NCI-H128 (cell line): ENCODE measurements at regions not wholly inside any gene's neighbourhood (a gene's known extent, or its start where the extent isn't known, plus 50 kb on each side); places are given as distances from the start of the nearest gene placed in this dataset.
"Not testable (repeated sequence)": the region's sequence is repeated elsewhere in the genome, so short reads cannot be mapped to it uniquely, and the experiment has no call there.

Source experiments
- DNase-seq: peaks from one replicate; lab custom pipeline; 2025; ENCODE audit not compliant: unreplicated experiment; lab: John Stamatoyannopoulos, UW

- no peak for DNase-seq
These were observed 170.4 kb upstream of the THSD7A start for GRCh38 chr7:12002428-12002827.

- no peak for DNase-seq
These were observed 172.6 kb upstream of the THSD7A start for GRCh38 chr7:12004581-12004980.

DNA sequence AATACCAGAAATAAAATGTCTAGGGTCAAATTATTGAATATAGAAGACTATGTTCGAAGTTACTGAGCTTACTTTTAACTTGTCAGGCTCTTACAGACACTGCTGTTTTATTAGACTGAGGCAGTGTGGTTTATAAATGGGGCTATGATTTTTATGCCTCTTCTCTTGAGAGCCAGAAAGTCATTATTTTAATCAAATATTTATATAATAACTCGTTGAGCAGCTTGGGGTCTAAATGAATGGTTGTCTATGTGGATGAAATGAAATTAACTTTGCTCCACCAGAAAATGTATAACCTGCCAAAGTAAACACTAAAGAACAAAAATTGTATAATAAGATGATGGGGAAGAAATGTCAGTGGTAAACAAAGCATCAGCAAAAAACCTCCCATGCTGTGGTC is 175.6 kb upstream of the THSD7A start:
- DNase-seq, result no peak

GRCh38 chr7:12013983-12014382 is 182.0 kb upstream of the THSD7A start:
- no peak for DNase-seq

GRCh38 chr7:12016439-12016838 is 184.4 kb upstream of the THSD7A start:
- no peak for DNase-seq

- DNase-seq, result no peak
These were observed 185.0 kb upstream of the THSD7A start for GRCh38 chr7:12017046-12017445.

GRCh38 chr7:12022011-12022410 is 189.1 kb upstream of the TMEM106B start:
- not testable (repeated sequence) for DNase-seq

GRCh38 chr7:12025246-12025645 is 185.8 kb upstream of the TMEM106B start:
- no peak for DNase-seq

DNA sequence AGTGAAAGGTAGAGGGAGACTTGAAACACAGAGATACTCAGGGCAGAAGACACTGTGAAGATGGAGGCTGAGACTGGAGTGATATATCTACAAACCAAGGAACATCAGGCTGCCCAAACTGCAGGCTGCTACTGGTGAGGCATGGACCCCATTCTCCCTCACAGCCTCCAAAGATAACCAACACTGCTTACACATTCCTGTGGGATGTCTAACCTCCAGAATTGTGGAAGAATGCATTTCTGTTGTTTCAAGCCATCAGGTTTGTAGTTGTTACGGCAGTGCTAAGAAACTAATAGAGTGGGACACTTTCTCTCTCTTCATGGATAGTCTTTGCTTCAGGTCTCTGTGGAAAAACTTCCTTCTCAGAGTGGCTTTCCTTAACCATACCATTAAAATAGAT is 182.6 kb upstream of the TMEM106B start:
- DNase-seq, result no peak

GRCh38 chr7:12030116-12030515 is 181.0 kb upstream of the TMEM106B start:
- no peak for DNase-seq

- no peak for DNase-seq
These were observed 179.9 kb upstream of the TMEM106B start for GRCh38 chr7:12031186-12031585.

GRCh38 chr7:12031638-12032037 is 179.5 kb upstream of the TMEM106B start:
- no peak for DNase-seq

DNA sequence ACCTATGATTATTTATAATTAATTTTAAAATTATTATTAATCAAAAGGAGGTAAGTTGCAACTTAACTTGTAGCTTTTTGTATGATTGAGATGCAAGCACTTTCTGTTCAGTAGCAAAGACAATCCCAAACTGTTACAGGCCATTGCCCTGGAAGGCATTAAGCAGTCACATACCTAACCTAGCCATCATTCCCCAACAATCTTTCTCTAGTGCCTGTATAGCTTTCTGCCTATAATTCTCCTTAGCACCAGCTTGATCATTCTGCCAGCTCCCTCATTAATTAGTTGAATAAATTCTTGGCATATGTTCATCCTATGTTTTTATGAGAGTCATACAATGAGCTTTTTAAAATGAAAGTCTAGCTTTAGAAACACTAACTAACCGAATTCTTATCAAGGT is 178.9 kb upstream of the TMEM106B start:
- DNase-seq, result no peak

- not testable (repeated sequence) for DNase-seq
These were observed 167.6 kb upstream of the TMEM106B start for GRCh38 chr7:12043457-12043856.

DNA sequence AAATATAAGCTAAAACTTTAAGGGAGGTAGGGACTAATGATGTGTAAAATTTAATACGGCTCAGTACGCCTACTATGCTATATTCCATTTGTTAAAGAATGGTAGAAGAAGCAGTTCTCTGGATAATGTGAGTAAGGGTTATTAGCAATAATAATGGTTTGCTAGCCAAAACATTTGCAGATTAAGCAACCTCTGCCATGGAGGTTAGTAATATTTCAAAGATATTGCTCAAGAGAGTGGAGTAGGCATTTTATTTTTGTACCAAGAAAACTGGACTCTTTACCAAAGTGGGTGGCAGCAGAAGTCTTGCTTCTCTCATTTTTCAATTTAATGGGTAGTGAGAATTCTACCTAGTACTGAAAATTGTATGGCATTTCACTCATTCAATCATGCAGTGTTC is 158.9 kb upstream of the TMEM106B start:
- DNase-seq, result no peak

GRCh38 chr7:12053561-12053960 is 157.5 kb upstream of the TMEM106B start:
- DNase-seq, result no peak

DNA sequence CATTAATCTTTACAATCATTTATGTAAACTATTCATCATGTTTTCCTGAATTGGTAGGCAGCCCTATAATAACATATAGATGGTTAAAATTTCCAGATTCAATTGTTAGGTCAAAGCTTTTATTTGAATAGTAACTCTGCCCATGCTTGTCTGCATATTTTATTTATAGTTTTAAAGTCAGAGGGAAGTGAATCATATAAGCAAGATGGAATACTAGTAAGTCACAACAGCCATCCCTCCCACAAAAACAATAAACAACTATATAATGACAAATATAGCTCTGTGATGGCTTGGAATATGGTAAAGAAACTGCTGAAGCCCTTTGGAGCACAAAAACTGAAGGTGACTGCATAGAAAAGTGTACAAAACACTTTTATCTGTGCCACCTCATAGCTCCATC is 156.3 kb upstream of the TMEM106B start:
- no peak for DNase-seq

DNA sequence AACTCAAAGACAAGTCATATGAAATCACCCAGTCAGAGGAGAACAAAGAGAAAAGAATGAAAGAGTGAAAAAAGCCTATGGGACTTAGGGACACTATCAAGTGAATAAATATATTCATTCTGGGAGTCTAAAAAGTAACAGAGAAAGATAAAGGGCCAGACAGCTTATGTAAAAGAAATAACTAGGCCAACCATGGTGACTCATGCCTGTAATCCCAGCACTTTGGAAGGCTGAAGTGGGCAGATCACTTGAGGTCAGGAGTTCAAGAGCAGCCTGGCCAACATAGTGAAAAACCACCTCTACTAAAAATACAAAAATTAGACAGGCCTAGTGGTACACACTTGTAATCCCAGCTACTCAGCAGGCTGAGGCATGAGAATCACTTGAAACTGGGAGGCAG is 154.7 kb upstream of the TMEM106B start:
- no peak for DNase-seq

GRCh38 chr7:12056977-12057376 is 154.1 kb upstream of the TMEM106B start:
- no peak for DNase-seq

GRCh38 chr7:12062062-12062461 is 149.0 kb upstream of the TMEM106B start:
- DNase-seq, result no peak

- no peak for DNase-seq
These were observed 146.4 kb upstream of the TMEM106B start for GRCh38 chr7:12064586-12065127.

DNA sequence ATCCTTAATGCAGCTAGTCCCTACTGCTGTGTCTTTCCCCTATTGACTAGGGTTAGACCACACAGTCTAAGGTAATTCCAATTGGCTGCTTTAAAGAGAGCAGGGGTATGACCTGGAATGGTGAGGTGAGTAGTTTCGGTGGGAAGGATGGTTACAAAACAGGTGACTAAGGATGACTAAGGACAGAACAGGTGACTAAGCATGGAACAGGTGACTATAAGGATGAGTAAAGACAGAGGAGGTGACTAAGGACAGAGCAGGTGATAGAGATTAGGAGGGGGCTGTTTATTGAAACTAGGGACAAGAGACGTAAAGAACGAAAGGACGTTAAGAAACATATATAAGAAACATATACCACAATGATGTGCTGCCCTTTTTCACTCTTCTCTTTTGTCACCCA is 145.1 kb upstream of the TMEM106B start:
- DNase-seq, result no peak

DNA sequence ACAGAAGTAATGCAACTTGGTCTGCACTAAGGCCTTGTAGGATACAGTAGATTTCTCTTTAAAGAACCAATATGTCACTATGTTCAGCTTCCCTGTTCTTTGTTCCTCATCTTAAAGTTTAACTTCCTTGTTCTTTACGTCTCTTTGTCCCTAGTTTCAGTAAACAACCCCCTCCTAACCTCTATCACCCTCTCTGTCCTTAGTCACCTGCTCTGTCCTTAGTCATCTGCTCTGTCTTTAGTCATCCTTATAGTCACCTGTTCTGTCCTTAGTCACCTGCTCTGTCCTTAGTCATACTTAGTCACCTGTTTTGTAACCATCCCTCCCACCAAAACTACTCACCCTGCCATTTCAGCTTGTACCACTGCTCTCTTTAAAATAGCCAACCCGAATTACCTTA is 144.6 kb upstream of the TMEM106B start:
- DNase-seq, result no peak
